SK-N-SH treated with all-trans-retinoic acid at 6 μM for 48 hours (cell line): ENCODE measurements at regions not wholly inside any gene's neighbourhood (a gene's known extent, or its start where the extent isn't known, plus 50 kb on each side); places are given as distances from the start of the nearest gene placed in this dataset.
A peak's percentile ranks its signal among the peaks of the same experiment; 100 is the strongest.

Experiments
- ATAC-seq: fragments of 200-7000 bp; cut with Tn5 transposase; 3 replicates; pipeline ENCODE4 v1.9.1; 2020; ENCODE audit warnings: mild to moderate bottlenecking, moderate library complexity
- ARNTL ChIP-seq: fragments of 450-650 bp; formaldehyde crosslinking; IDR thresholded peaks from 2 replicates; pipeline ENCODE4 v1.5.0; 2020; ENCODE audit warnings: low read depth, mild to moderate bottlenecking, moderate library complexity, borderline replicate concordance
- BACH2 ChIP-seq: fragments of 250-450 bp; sonication (Bioruptor Pico); IDR thresholded peaks from 2 replicates; pipeline ENCODE4 v1.9.0; 2021; ENCODE audit warnings: mild to moderate bottlenecking, borderline replicate concordance
- CREB5 ChIP-seq: fragments of 250-450 bp; sonication (Bioruptor Pico); IDR thresholded peaks from 2 replicates; pipeline ENCODE4 v1.5.1; 2020; ENCODE audit warnings: low read depth, mild to moderate bottlenecking, moderate library complexity
- CSDC2 ChIP-seq: fragments of 250-450 bp; sonication (Bioruptor Pico); IDR thresholded peaks from 2 replicates; pipeline ENCODE4 v1.5.0; 2020; ENCODE audit warnings: mild to moderate bottlenecking, moderate library complexity
- CSRNP3 ChIP-seq: fragments of 250-450 bp; sonication (Bioruptor Pico); IDR thresholded peaks from 2 replicates; pipeline ENCODE4 v1.5.1; 2021; ENCODE audit warnings: mild to moderate bottlenecking, moderate library complexity
- ESRRG ChIP-seq: fragments of 250-450 bp; sonication (Bioruptor Pico); IDR thresholded peaks from 2 replicates; pipeline ENCODE4 v1.6.1; 2021; ENCODE audit warnings: mild to moderate bottlenecking
- GLIS3 ChIP-seq: fragments of 250-450 bp; sonication (Bioruptor Pico); IDR thresholded peaks from 2 replicates; pipeline ENCODE4 v1.5.0; 2020; ENCODE audit warnings: mild to moderate bottlenecking, moderate library complexity
- ISL1 ChIP-seq: fragments of 250-450 bp; sonication (Bioruptor Pico); IDR thresholded peaks from 2 replicates; pipeline ENCODE4 v2.1.2; 2022; ENCODE audit warnings: mild to moderate bottlenecking, moderate library complexity
- OSR1 ChIP-seq: fragments of 250-450 bp; sonication (Bioruptor Pico); IDR thresholded peaks from 2 replicates; pipeline ENCODE4 v1.8.0; 2022; ENCODE audit warnings: moderate library complexity, mild to moderate bottlenecking, inconsistent platforms
- PATZ1 ChIP-seq: fragments of 250-450 bp; sonication (Bioruptor Pico); IDR thresholded peaks from 2 replicates; pipeline ENCODE4 v1.8.0; 2020; ENCODE audit warnings: mild to moderate bottlenecking, moderate library complexity, borderline replicate concordance
- POU6F1 ChIP-seq: fragments of 250-450 bp; sonication (Bioruptor Pico); IDR thresholded peaks from 2 replicates; pipeline ENCODE4 v1.8.0; 2021; ENCODE audit warnings: low read depth, mild to moderate bottlenecking, moderate library complexity, borderline replicate concordance
- PPARA ChIP-seq: fragments of 250-450 bp; sonication (Bioruptor Pico); IDR thresholded peaks from 2 replicates; pipeline ENCODE4 v1.5.0; 2020; ENCODE audit warnings: mild to moderate bottlenecking, borderline replicate concordance
- RARB ChIP-seq: fragments of 250-450 bp; sonication (Bioruptor Pico); IDR thresholded peaks from 2 replicates; pipeline ENCODE4 v1.8.0; 2021; ENCODE audit warnings: mild to moderate bottlenecking, moderate library complexity
- SNAI2 ChIP-seq: fragments of 250-450 bp; sonication (Bioruptor Pico); IDR thresholded peaks from 2 replicates; pipeline ENCODE4 v1.5.0; 2020; ENCODE audit warnings: mild to moderate bottlenecking, moderate library complexity
- TCF4 ChIP-seq: fragments of 250-450 bp; sonication (Bioruptor Pico); IDR thresholded peaks from 2 replicates; pipeline ENCODE4 v1.8.0; 2021; ENCODE audit warnings: mild to moderate bottlenecking, moderate library complexity, borderline replicate concordance
- TOX ChIP-seq: fragments of 250-450 bp; sonication (Bioruptor Pico); IDR thresholded peaks from 2 replicates; pipeline ENCODE4 v1.8.0; 2021; ENCODE audit warnings: mild to moderate bottlenecking, moderate library complexity, borderline replicate concordance
- TSHZ2 ChIP-seq: fragments of 250-450 bp; sonication (Bioruptor Pico); IDR thresholded peaks from 2 replicates; pipeline ENCODE4 v1.5.0; 2020; ENCODE audit warnings: mild to moderate bottlenecking, moderate library complexity
- ZC3H10 ChIP-seq: fragments of 250-450 bp; sonication (Bioruptor Pico); IDR thresholded peaks from 2 replicates; pipeline ENCODE4 v1.5.1; 2021; ENCODE audit warnings: mild to moderate bottlenecking, moderate library complexity
- ZFP30 ChIP-seq: fragments of 450-650 bp; formaldehyde crosslinking; IDR thresholded peaks from 2 replicates; pipeline ENCODE4 v1.5.0; 2022; ENCODE audit warnings: mild to moderate bottlenecking, moderate library complexity
- ZNF565 ChIP-seq: fragments of 450-650 bp; formaldehyde crosslinking; conservative IDR thresholded peaks from 2 replicates; pipeline ENCODE4 v1.5.0; 2020; ENCODE audit warnings: low read depth, mild to moderate bottlenecking, moderate library complexity
- ZNF70 ChIP-seq: fragments of 450-650 bp; formaldehyde crosslinking; IDR thresholded peaks from 2 replicates; pipeline ENCODE4 v1.5.0; 2020; ENCODE audit warnings: mild to moderate bottlenecking, moderate library complexity
- ZNF8 ChIP-seq: fragments of 450-650 bp; formaldehyde crosslinking; IDR thresholded peaks from 2 replicates; pipeline ENCODE4 v1.5.0; 2020; ENCODE audit warnings: mild to moderate bottlenecking, moderate library complexity

- ATAC-seq: peak; percentile 54
- TF ChIP-seq ZC3H10 (CRISPR knock-in tag): no peak
- TF ChIP-seq ARNTL: no peak
- TF ChIP-seq ZNF8: no peak
- TF ChIP-seq ISL1 (CRISPR knock-in tag): no peak
- TF ChIP-seq ZNF565 (CRISPR knock-in tag): no peak
- TF ChIP-seq SNAI2: no peak
- no peak for TF ChIP-seq BACH2 (CRISPR knock-in tag)
- no peak for TF ChIP-seq TOX (CRISPR knock-in tag)
- no peak for TF ChIP-seq POU6F1 (CRISPR knock-in tag)
- no peak for TF ChIP-seq ZFP30 (CRISPR knock-in tag)
- TF ChIP-seq CSRNP3 (CRISPR knock-in tag): no peak
- no peak for TF ChIP-seq ZNF70
- TF ChIP-seq, all 23 proteins: peak for 0
These were observed 184.7 kb downstream of the HDGFL1 start for GRCh38 chr6:22754061-22754460.

- ATAC-seq: no peak
- no peak for TF ChIP-seq PATZ1 (CRISPR knock-in tag)
- no peak for TF ChIP-seq CSDC2 (CRISPR knock-in tag)
- no peak for TF ChIP-seq POU6F1 (CRISPR knock-in tag)
- TF ChIP-seq ESRRG: no peak
- TF ChIP-seq TCF4: no peak
- TF ChIP-seq TOX (CRISPR knock-in tag): no peak
- TF ChIP-seq SNAI2: no peak
- TF ChIP-seq ARNTL: no peak
- TF ChIP-seq ZNF565 (CRISPR knock-in tag): no peak
- TF ChIP-seq OSR1: no peak
These were observed 186.2 kb downstream of the HDGFL1 start for GRCh38 chr6:22755605-22756004.

- ATAC-seq: no peak
- TF ChIP-seq ISL1 (CRISPR knock-in tag) (no peak), ZNF70 (no peak), BACH2 (CRISPR knock-in tag) (no peak), TOX (CRISPR knock-in tag) (no peak), TCF4 (no peak), CREB5 (CRISPR knock-in tag) (no peak), ESRRG (no peak), PPARA (CRISPR knock-in tag) (no peak), CSRNP3 (CRISPR knock-in tag) (no peak), SNAI2 (no peak), TSHZ2 (CRISPR knock-in tag) (no peak), ZNF8 (no peak), RARB (no peak), GLIS3 (CRISPR knock-in tag) (no peak), PATZ1 (CRISPR knock-in tag) (no peak)
These were observed 187.0 kb downstream of the HDGFL1 start for GRCh38 chr6:22756365-22756764.
